ENCODE measurements at regions not wholly inside any gene's neighbourhood (a gene's known extent, or its start where the extent isn't known, plus 50 kb on each side); places are given as distances from the start of the nearest gene placed in this dataset.

DNA sequence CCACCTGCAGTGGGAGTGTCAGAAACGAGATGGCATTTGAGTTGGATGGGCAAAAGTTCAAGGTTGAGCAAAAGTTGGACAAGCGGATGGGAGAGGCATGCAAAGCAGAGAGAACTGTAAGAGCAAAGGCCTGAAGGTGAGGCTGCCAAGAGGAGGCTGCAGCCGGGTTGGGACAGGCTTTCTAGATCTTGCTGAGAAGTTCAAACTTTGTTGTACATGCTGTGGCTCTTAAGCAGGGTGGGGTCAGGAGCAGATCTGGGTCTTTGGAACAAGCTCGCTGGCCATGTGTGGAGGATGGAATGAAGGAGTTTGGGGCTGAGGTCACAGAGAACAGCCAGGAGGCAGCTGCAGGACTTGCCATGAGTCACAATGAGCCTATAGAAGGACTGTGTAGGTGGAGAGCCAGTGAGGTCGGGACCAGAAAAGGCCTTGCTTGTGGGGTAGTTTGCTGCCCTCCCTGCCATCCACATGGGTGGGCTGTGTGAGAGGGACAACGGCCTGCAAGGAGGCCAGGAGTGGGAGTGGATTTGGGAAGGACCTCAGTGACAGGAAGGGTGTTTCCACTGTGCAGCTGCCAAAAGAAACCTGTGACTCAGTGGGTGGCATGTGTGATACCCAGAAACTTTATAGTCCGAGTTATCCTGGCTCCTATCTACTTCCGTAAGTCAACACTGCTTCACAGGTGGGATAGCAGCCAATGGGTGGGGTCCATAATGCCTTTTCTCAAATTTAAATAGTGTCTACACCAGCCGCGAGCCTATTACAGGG, 210.4 kb downstream of the MID1IP1 start:
- TF ChIP-seq, protein P1, sequence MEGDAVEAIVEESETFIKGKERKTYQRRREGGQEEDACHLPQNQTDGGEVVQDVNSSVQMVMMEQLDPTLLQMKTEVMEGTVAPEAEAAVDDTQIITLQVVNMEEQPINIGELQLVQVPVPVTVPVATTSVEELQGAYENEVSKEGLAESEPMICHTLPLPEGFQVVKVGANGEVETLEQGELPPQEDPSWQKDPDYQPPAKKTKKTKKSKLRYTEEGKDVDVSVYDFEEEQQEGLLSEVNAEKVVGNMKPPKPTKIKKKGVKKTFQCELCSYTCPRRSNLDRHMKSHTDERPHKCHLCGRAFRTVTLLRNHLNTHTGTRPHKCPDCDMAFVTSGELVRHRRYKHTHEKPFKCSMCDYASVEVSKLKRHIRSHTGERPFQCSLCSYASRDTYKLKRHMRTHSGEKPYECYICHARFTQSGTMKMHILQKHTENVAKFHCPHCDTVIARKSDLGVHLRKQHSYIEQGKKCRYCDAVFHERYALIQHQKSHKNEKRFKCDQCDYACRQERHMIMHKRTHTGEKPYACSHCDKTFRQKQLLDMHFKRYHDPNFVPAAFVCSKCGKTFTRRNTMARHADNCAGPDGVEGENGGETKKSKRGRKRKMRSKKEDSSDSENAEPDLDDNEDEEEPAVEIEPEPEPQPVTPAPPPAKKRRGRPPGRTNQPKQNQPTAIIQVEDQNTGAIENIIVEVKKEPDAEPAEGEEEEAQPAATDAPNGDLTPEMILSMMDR (IDR thresholded peaks at IDR 0.05; ENCODE audit: low read depth, low read length, poor library complexity, severe bottlenecking): no peak
- no peak for TF ChIP-seq EZH2phosphoT487 (IDR thresholded peaks at IDR 0.05; ENCODE audit: borderline replicate concordance, low read length)

Data from DOHH2 (cell line).